ENCODE measurements at regions not wholly inside any gene's neighbourhood (a gene's known extent, or its start where the extent isn't known, plus 50 kb on each side); places are given as distances from the start of the nearest gene placed in this dataset.

DNA sequence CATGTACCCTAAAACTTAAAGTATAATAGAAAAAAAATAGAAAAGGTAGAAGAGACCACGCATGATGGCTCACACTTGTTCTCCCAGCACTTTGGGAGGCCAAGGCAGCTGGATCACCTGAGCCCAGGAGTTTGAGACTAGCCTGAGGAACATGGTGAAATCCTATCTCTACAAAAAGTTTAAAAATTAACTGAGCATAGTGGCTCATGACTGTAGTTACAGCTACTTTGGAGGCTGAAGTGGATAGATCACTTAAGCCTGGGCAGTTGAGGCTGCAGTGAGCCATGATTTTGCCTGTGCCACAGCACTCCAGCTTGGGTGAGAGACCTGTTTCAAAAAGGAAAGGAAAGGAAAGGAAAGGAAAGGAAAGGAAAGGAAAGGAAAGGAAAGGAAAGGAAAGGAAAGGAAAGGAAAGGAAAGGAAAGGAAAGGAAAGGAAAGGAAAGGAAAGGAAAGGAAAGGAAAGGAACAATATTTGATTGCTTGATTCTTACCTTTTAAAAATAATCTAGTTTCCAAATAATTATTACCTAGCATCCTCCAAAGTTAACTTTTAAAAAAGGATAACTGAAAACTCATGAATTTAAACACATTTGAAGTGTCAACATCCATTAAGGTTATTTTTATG, 99.9 kb upstream of the PAX6 start (continued):
- TF ChIP-seq ZBTB11 (CRISPR knock-in tag; IDR thresholded peaks at IDR 0.05) = no peak

GRCh38 chr11:31903225-31904074, 92.3 kb upstream of the PAX6 start:
- no peak overlapping the region for H3K27ac ChIP-seq (ENCODE audit: extremely low read depth, low read depth, low read length)
- ChIA-PET CTCF (ENCODE audit: low intra/inter-chr PET ratio) (no interaction called here), POLR2A (interaction anchor here (0.6 kb wide), 1 partner anchor 657 kb away, joined by 3 read pairs; no protein-coding TSS in a partner anchor)
- no peak overlapping the region for H3K4me3 ChIP-seq
- TF ChIP-seq BRF1 (IDR thresholded peaks at IDR 0.05; ENCODE audit: borderline replicate concordance, extremely low read depth, insufficient read length) (no peak), NRF1 (conservative IDR thresholded peaks at IDR 0.05 in 1 of 2, IDR thresholded peaks at IDR 0.05 in 1 of 2) (no peak), TGIF2 (CRISPR knock-in tag; IDR thresholded peaks at IDR 0.05) (no peak), ATF2 (CRISPR knock-in tag; IDR thresholded peaks at IDR 0.05) (no peak), ZNF224 (CRISPR knock-in tag; IDR thresholded peaks at IDR 0.05) (no peak), HDAC8 (tag; IDR thresholded peaks at IDR 0.05) (no peak), ZNF140 (CRISPR knock-in tag; IDR thresholded peaks at IDR 0.05) (no peak), RBFOX2 (IDR thresholded peaks at IDR 0.05; ENCODE audit: low read depth, low read length) (no peak)
- TF ChIP-seq, protein P1, sequence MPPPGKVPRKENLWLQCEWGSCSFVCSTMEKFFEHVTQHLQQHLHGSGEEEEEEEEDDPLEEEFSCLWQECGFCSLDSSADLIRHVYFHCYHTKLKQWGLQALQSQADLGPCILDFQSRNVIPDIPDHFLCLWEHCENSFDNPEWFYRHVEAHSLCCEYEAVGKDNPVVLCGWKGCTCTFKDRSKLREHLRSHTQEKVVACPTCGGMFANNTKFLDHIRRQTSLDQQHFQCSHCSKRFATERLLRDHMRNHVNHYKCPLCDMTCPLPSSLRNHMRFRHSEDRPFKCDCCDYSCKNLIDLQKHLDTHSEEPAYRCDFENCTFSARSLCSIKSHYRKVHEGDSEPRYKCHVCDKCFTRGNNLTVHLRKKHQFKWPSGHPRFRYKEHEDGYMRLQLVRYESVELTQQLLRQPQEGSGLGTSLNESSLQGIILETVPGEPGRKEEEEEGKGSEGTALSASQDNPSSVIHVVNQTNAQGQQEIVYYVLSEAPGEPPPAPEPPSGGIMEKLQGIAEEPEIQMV (tag; conservative IDR thresholded peaks at IDR 0.05; ENCODE audit: low read depth) = no peak
- no peaks in the 10 kb centered on the region for H3K79me2 ChIP-seq (ENCODE audit: control insufficient read depth, insufficient read depth, low read length)
- H3K27me3 ChIP-seq (ENCODE audit: control insufficient read depth in 2 of 2, insufficient read depth in 2 of 2, low read length in 2 of 2) = no peaks in the 10 kb centered on the region
- H3K36me3 ChIP-seq (ENCODE audit: control insufficient read depth, insufficient read depth, low read length) = no peaks in the 10 kb centered on the region
- no peak overlapping the region for H3K4me2 ChIP-seq (ENCODE audit: insufficient read depth, low read length)
- no peaks in the 10 kb centered on the region for H3K9me3 ChIP-seq (replicated peaks; ENCODE audit: control insufficient read depth, insufficient read depth, low read depth, low read length)
- no peaks in the 10 kb centered on the region for H3K9me1 ChIP-seq (ENCODE audit: control insufficient read depth, insufficient read depth, low read length)
- 2% methylated on average over 14 of the region's 14 CpGs for WGBS (ENCODE audit: insufficient coverage, low coverage, missing lambda C conversion rate)
- no peak for FAIRE-seq
- no peak for DNase-seq (ENCODE audit: extremely low read depth in 1 of 4, low spot score in 3 of 4)
- no peak overlapping the region for H2AFZ ChIP-seq (ENCODE audit: low read depth, low read length)
- in situ Hi-C loops (cut with MboI) = no loop called here
- no peaks in the 10 kb centered on the region for H3K4me1 ChIP-seq (replicated peaks in 1 of 2; ENCODE audit: control insufficient read depth in 2 of 2, insufficient read depth in 2 of 2, low read length in 2 of 2)
- no peak overlapping the region for H3K9ac ChIP-seq (ENCODE audit: insufficient read depth in 1 of 2, low read depth in 2 of 2, low read length in 2 of 2)
- intact Hi-C loops (cut with micrococcal nuclease) = no loop called here
- ATAC-seq = no peak
- BruUV-seq (replicated peaks) = no TSS peak
- no peaks in the 10 kb centered on the region for H4K20me1 ChIP-seq (replicated peaks; ENCODE audit: control insufficient read depth, insufficient read depth, low read length)
